Activated effector memory CD4-positive, alpha-beta T cell treated with anti-CD3 and anti-CD28 coated beads, Interleukin-2, amount 50 U/mL, for 16 hours (primary cell): ENCODE measurements at regions not wholly inside any gene's neighbourhood (a gene's known extent, or its start where the extent isn't known, plus 50 kb on each side); places are given as distances from the start of the nearest gene placed in this dataset.

ENCODE experiments used
- DNase-seq: peaks from one replicate; pipeline ENCODE4 v3.0.0-alpha.2; 2020

- peak; percentile 30 for DNase-seq
Observed at GRCh38 chr10:124346831-124347230, 71.9 kb downstream of the OAT start.

- DNase-seq, result peak; percentile 53
Observed at GRCh38 chr10:124345521-124345920, 73.2 kb downstream of the OAT start.

- no peak for DNase-seq
Observed at GRCh38 chr10:124344931-124345330, 73.8 kb downstream of the OAT start.

GRCh38 chr10:124344266-124344590 lies 74.5 kb downstream of the OAT start:
- DNase-seq, result peak; percentile 19

GRCh38 chr10:124343351-124344265 lies 75.1 kb downstream of the OAT start:
- DNase-seq, result peak; percentile 50

GRCh38 chr10:124342821-124343170 lies 75.9 kb downstream of the OAT start:
- peak; percentile 25 for DNase-seq

- DNase-seq, result peak; percentile 45
Observed at GRCh38 chr10:124342136-124342820, 76.4 kb downstream of the OAT start.

GRCh38 chr10:124341768-124342135 lies 77.0 kb downstream of the OAT start:
- DNase-seq, result no peak

GRCh38 chr10:124340033-124340760 lies 78.5 kb downstream of the OAT start:
- no peak for DNase-seq

GRCh38 chr10:124339119-124340032 lies 79.3 kb downstream of the OAT start:
- no peak for DNase-seq

GRCh38 chr10:124338276-124338925 lies 80.3 kb downstream of the OAT start:
- DNase-seq, result no peak

- no peak for DNase-seq
Observed at GRCh38 chr10:124336186-124336585, 82.5 kb downstream of the OAT start.

GRCh38 chr10:124333931-124334330 lies 84.8 kb downstream of the OAT start:
- DNase-seq, result no peak

GRCh38 chr10:124332426-124332825 lies 86.3 kb downstream of the OAT start:
- no peak for DNase-seq

GRCh38 chr10:124329941-124330340 lies 88.8 kb downstream of the OAT start:
- DNase-seq, result no peak

- no peak for DNase-seq
Observed at GRCh38 chr10:124329362-124329761, 89.4 kb downstream of the OAT start.

GRCh38 chr10:124328477-124329220 lies 90.1 kb downstream of the OAT start:
- DNase-seq, result no peak

GRCh38 chr10:124325998-124326636 lies 92.6 kb downstream of the OAT start:
- DNase-seq, result no peak

GRCh38 chr10:124325633-124325914 lies 93.1 kb downstream of the OAT start:
- no peak for DNase-seq

- no peak for DNase-seq
Observed at GRCh38 chr10:124324856-124325632, 93.7 kb downstream of the OAT start.
